Naive thymus-derived CD4-positive, alpha-beta T cell (primary cell): ENCODE measurements at regions not wholly inside any gene's neighbourhood (a gene's known extent, or its start where the extent isn't known, plus 50 kb on each side); places are given as distances from the start of the nearest gene placed in this dataset.
"Not testable (repeated sequence)": the region's sequence is repeated elsewhere in the genome, so short reads cannot be mapped to it uniquely, and the experiment has no call there.

Experiments used
- ATAC-seq: fragments of 150-1000 bp; cut with Tn5 transposase; 2 replicates; pipeline ENCODE4 v1.10.0; 2021; ENCODE audit warnings: mild to moderate bottlenecking, moderate library complexity
- CTCF ChIA-PET: fragments of 350-600 bp; sonication (Branson Sonifier 250); formaldehyde crosslinking; loops from one replicate; lab custom pipeline; 2021; ENCODE audit warnings: antibody characterized with exemption; lab: Charles Lee
- POLR2A ChIA-PET: fragments of 350-600 bp; sonication (Branson Sonifier 250); formaldehyde crosslinking; loops from one replicate; lab custom pipeline; 2021; ENCODE audit warnings: antibody characterized with exemption, inconsistent platforms; lab: Charles Lee
- DNase-seq, 9 donors: peaks; one replicate each; pipeline versions ENCODE4 v3.0.0 to v3.0.0-alpha.2; 2020 to 2022; ENCODE audit warnings: mixed read lengths in 1 of 9
- H3K27ac ChIP-seq: one replicate; pipeline ENCODE4 v1.7.0; 2013; ENCODE audit warnings: mild to moderate bottlenecking, low read depth, low read length, moderate library complexity
- H3K27me3 ChIP-seq, 2 donors: one replicate each; pipeline ENCODE4 v1.7.0; 2013; ENCODE audit warnings: low read length in 2 of 2, mild to moderate bottlenecking in 2 of 2, moderate library complexity in 2 of 2; ENCODE audit not compliant: control insufficient read depth in 2 of 2, insufficient read depth in 2 of 2
- H3K36me3 ChIP-seq, 3 experiments: 1 replicate in 2 of 3; 2 replicates in 1 of 3; pipeline ENCODE4 v1.7.0; 2013; ENCODE audit warnings: low read length in 3 of 3, mild to moderate bottlenecking in 3 of 3, moderate library complexity in 1 of 3; ENCODE audit not compliant: insufficient read depth in 3 of 3, control insufficient read depth in 2 of 3
- H3K4me1 ChIP-seq, 2 donors: one replicate each; pipeline ENCODE4 v1.7.0; 2013; ENCODE audit warnings: low read length in 2 of 2, mild to moderate bottlenecking in 2 of 2, moderate library complexity in 1 of 2; ENCODE audit not compliant: control insufficient read depth in 2 of 2, insufficient read depth in 2 of 2
- H3K4me3 ChIP-seq: 2 replicates; pipeline ENCODE4 v1.7.0; 2013; ENCODE audit warnings: mild to moderate bottlenecking, low read length
- H3K9me3 ChIP-seq, 3 experiments: 1 replicate in 2 of 3; 2 replicates in 1 of 3; pipeline ENCODE4 v1.7.0; 2013; ENCODE audit warnings: low read length in 3 of 3; ENCODE audit not compliant: control insufficient read depth in 2 of 3
- H3K27ac Mint-ChIP-seq, 9 donors: one replicate each; pipeline ENCODE4 v1.8.0; 2020 to 2022; ENCODE audit warnings: mixed read lengths in 9 of 9, mild to moderate bottlenecking in 8 of 9, moderate library complexity in 5 of 9, inconsistent platforms in 2 of 9
- H3K27me3 Mint-ChIP-seq, 5 donors: one replicate each; pipeline ENCODE4 v1.8.0; 2021 to 2022; ENCODE audit warnings: mixed read lengths in 5 of 5, mild to moderate bottlenecking in 1 of 5
- H3K36me3 Mint-ChIP-seq, 5 donors: one replicate each; pipeline ENCODE4 v1.8.0; 2020 to 2022; ENCODE audit warnings: mixed read lengths in 5 of 5, mild to moderate bottlenecking in 3 of 5, inconsistent platforms in 1 of 5
- H3K4me1 Mint-ChIP-seq, 7 donors: one replicate each; pipeline ENCODE4 v1.8.0; 2020 to 2022; ENCODE audit warnings: mixed read lengths in 7 of 7, mild to moderate bottlenecking in 3 of 7, inconsistent platforms in 1 of 7
- H3K4me3 Mint-ChIP-seq, 10 donors: one replicate each; pipeline ENCODE4 v1.8.0; 2020 to 2022; ENCODE audit warnings: mild to moderate bottlenecking in 10 of 10, mixed read lengths in 10 of 10, moderate library complexity in 6 of 10, inconsistent platforms in 2 of 10
- H3K9me3 Mint-ChIP-seq, 11 donors: one replicate each; pipeline ENCODE4 v1.8.0; 2020 to 2022; ENCODE audit warnings: mixed read lengths in 11 of 11, mild to moderate bottlenecking in 4 of 11, inconsistent platforms in 1 of 11, moderate library complexity in 1 of 11
- intact Hi-C, 2 donors: fragments of 100-400 bp; cut with micrococcal nuclease; formaldehyde crosslinking; loops; one replicate each; pipeline ENCODE4 v1.15.1; 2023

- Histone ChIP-seq H3K4me1 (no peaks in the 10 kb centered on the region), H3K4me3 (no peak overlapping the region), H3K36me3 (no peaks in the 10 kb centered on the region), H3K27me3 (no peaks in the 10 kb centered on the region), H3K27ac (no peak overlapping the region), H3K9me3 (no peaks in the 10 kb centered on the region)
- intact Hi-C loops = no loop called here
- peaks cover 5 to 27% (median 14%) of the 10 kb centered on the region in 11 donors for H3K9me3 Mint-ChIP-seq
- H3K27me3 Mint-ChIP-seq = peaks cover 26 to 59% (median 55%) of the 10 kb centered on the region in 5 donors
- no peak overlapping the region for H3K27ac Mint-ChIP-seq
- ChIA-PET POLR2A (no interaction called here), CTCF (no interaction called here)
- H3K4me1 Mint-ChIP-seq = no peaks in the 10 kb centered on the region
- H3K4me3 Mint-ChIP-seq = no peak overlapping the region
- ATAC-seq (no peak), DNase-seq (no peak)
- peaks cover 0 to 15% (median 3%) of the 10 kb centered on the region in 5 donors for H3K36me3 Mint-ChIP-seq
Observed at GRCh38 chr3:64438812-64439211, 213.5 kb upstream of the PRICKLE2 start.

GRCh38 chr3:64438066-64438465, 212.8 kb upstream of the PRICKLE2 start:
- peaks cover 0 to 17% (median 4%) of the 10 kb centered on the region in 5 donors for H3K36me3 Mint-ChIP-seq
- H3K4me3 Mint-ChIP-seq = no peak overlapping the region
- no peak overlapping the region for H3K27ac ChIP-seq
- ChIA-PET POLR2A (no interaction called here), CTCF (no interaction called here)
- no peaks in the 10 kb centered on the region for H3K36me3 ChIP-seq
- no peak overlapping the region for H3K4me3 ChIP-seq
- H3K9me3 Mint-ChIP-seq = peaks cover 5 to 34% (median 16%) of the 10 kb centered on the region in 11 donors
- H3K4me1 ChIP-seq = no peaks in the 10 kb centered on the region
- H3K27me3 Mint-ChIP-seq = peaks cover 19 to 52% (median 49%) of the 10 kb centered on the region in 5 donors
- ATAC-seq (no peak), DNase-seq (no peak)
- no peaks in the 10 kb centered on the region for H3K9me3 ChIP-seq
- no peak overlapping the region for H3K27ac Mint-ChIP-seq
- no peaks in the 10 kb centered on the region for H3K4me1 Mint-ChIP-seq
- H3K27me3 ChIP-seq = no peaks in the 10 kb centered on the region
- intact Hi-C loops = no loop called here

GRCh38 chr3:64437131-64437530, 211.9 kb upstream of the PRICKLE2 start:
- POLR2A ChIA-PET = no interaction called here
- H3K27ac Mint-ChIP-seq = no peak overlapping the region
- Histone ChIP-seq H3K27me3 (no peaks in the 10 kb centered on the region), H3K27ac (no peak overlapping the region), H3K9me3 (no peaks in the 10 kb centered on the region), H3K4me1 (no peaks in the 10 kb centered on the region), H3K4me3 (no peak overlapping the region), H3K36me3 (no peaks in the 10 kb centered on the region)
- ATAC-seq (no peak), DNase-seq (no peak)
- peaks cover 13 to 46% (median 41%) of the 10 kb centered on the region in 5 donors for H3K27me3 Mint-ChIP-seq
- peaks cover 5 to 39% (median 17%) of the 10 kb centered on the region in 11 donors for H3K9me3 Mint-ChIP-seq
- CTCF ChIA-PET = no interaction called here
- intact Hi-C loops = no loop called here
- H3K36me3 Mint-ChIP-seq = peaks cover 0 to 17% (median 4%) of the 10 kb centered on the region in 5 donors
- H3K4me1 Mint-ChIP-seq = no peaks in the 10 kb centered on the region
- H3K4me3 Mint-ChIP-seq = no peak overlapping the region

GRCh38 chr3:64435023-64435422, 209.8 kb upstream of the PRICKLE2 start:
- Mint-ChIP-seq H3K27me3 (peaks cover 3 to 37% (median 33%) of the 10 kb centered on the region in 5 donors), H3K36me3 (peaks cover 0 to 17% (median 4%) of the 10 kb centered on the region in 5 donors), H3K9me3 (peaks cover 5 to 46% (median 18%) of the 10 kb centered on the region in 11 donors)
- ATAC-seq, H3K27ac Mint-ChIP-seq, H3K36me3 ChIP-seq, H3K4me1 ChIP-seq, H3K4me1 Mint-ChIP-seq, H3K27ac ChIP-seq, H3K9me3 ChIP-seq, H3K4me3 ChIP-seq, CTCF ChIA-PET, H3K27me3 ChIP-seq, POLR2A ChIA-PET, intact Hi-C loops, DNase-seq, H3K4me3 Mint-ChIP-seq: not testable (repeated sequence)

GRCh38 chr3:64432870-64433269, 207.6 kb upstream of the PRICKLE2 start:
- Mint-ChIP-seq H3K4me1 (no peaks in the 10 kb centered on the region), H3K9me3 (peaks cover 5 to 50% (median 18%) of the 10 kb centered on the region in 11 donors), H3K27ac (no peak overlapping the region), H3K36me3 (peaks cover 0 to 17% (median 4%) of the 10 kb centered on the region in 5 donors), H3K4me3 (no peak overlapping the region), H3K27me3 (peaks cover 2 to 35% (median 29%) of the 10 kb centered on the region in 5 donors)
- H3K4me3 ChIP-seq = no peak overlapping the region
- intact Hi-C loops = no loop called here
- POLR2A ChIA-PET = no interaction called here
- H3K4me1 ChIP-seq = no peaks in the 10 kb centered on the region
- H3K9me3 ChIP-seq = no peaks in the 10 kb centered on the region
- H3K27ac ChIP-seq = no peak overlapping the region
- no peak for DNase-seq
- CTCF ChIA-PET = no interaction called here
- no peak for ATAC-seq
- H3K27me3 ChIP-seq = no peaks in the 10 kb centered on the region
- no peaks in the 10 kb centered on the region for H3K36me3 ChIP-seq

- Mint-ChIP-seq H3K27me3 (peaks cover 2 to 38% (median 25%) of the 10 kb centered on the region in 5 donors), H3K4me3 (no peak overlapping the region), H3K36me3 (peaks cover 0 to 12% (median 4%) of the 10 kb centered on the region in 5 donors), H3K27ac (no peak overlapping the region), H3K4me1 (no peaks in the 10 kb centered on the region), H3K9me3 (peaks cover 5 to 48% (median 16%) of the 10 kb centered on the region in 11 donors)
- intact Hi-C loops = no loop called here
- no peaks in the 10 kb centered on the region for H3K4me1 ChIP-seq
- ChIA-PET POLR2A (no interaction called here), CTCF (no interaction called here)
- no peak for DNase-seq
- no peak overlapping the region for H3K4me3 ChIP-seq
- H3K27ac ChIP-seq = no peak overlapping the region
- H3K9me3 ChIP-seq = no peaks in the 10 kb centered on the region
- no peaks in the 10 kb centered on the region for H3K27me3 ChIP-seq
- no peaks in the 10 kb centered on the region for H3K36me3 ChIP-seq
- ATAC-seq = no peak
Observed at GRCh38 chr3:64431526-64432091, 206.3 kb upstream of the PRICKLE2 start.

- Mint-ChIP-seq H3K9me3 (peaks cover 0 to 15% (median 5%) of the 10 kb centered on the region in 11 donors), H3K36me3 (no peaks in the 10 kb centered on the region), H3K4me3 (no peak overlapping the region), H3K27me3 (peaks cover 2 to 30% (median 20%) of the 10 kb centered on the region in 5 donors), H3K4me1 (no peaks in the 10 kb centered on the region), H3K27ac (no peak overlapping the region)
- Histone ChIP-seq H3K27ac (no peak overlapping the region), H3K4me3 (no peak overlapping the region), H3K4me1 (no peaks in the 10 kb centered on the region), H3K36me3 (no peaks in the 10 kb centered on the region), H3K27me3 (no peaks in the 10 kb centered on the region), H3K9me3 (no peaks in the 10 kb centered on the region)
- ChIA-PET CTCF (no interaction called here), POLR2A (no interaction called here)
- intact Hi-C loops = no loop called here
- ATAC-seq = no peak
- no peak for DNase-seq
Observed at GRCh38 chr3:64427671-64428070, 202.4 kb upstream of the PRICKLE2 start.
